Stimulated activated CD8-positive, alpha-beta memory T cell treated with anti-CD3 and anti-CD28 coated beads, Interleukin-2, amount 100 ng/mL, for 48 hours (primary cell): ENCODE measurements at regions not wholly inside any gene's neighbourhood (a gene's known extent, or its start where the extent isn't known, plus 50 kb on each side); places are given as distances from the start of the nearest gene placed in this dataset.
"Not testable (repeated sequence)": the region's sequence is repeated elsewhere in the genome, so short reads cannot be mapped to it uniquely, and the experiment has no call there.

Experiments used
- DNase-seq, 2 donors: peaks; one replicate each; pipeline ENCODE4 v3.0.0-alpha.2; 2020; ENCODE audit warnings: low read depth in 2 of 2

DNA sequence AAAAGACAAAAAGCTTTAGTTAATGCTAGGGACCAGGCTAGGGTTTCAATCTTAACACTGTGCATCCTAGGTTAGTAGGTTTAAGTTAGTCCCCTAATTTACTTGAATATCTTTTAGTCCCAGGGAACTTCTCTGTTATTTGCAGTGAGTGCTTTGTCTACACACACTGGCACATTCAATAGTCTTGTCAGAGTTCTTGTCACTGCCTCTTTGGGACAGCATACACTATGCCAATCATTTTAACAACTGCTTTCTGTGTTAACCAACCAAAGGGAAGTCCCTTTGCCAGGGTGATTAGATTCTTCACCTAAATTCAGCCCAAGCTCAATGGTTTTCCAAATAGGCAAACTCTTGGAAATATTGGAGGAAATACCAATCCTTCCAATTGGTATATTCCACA, 221.8 kb upstream of the IGFBP7 start:
- DNase-seq: no peak

DNA sequence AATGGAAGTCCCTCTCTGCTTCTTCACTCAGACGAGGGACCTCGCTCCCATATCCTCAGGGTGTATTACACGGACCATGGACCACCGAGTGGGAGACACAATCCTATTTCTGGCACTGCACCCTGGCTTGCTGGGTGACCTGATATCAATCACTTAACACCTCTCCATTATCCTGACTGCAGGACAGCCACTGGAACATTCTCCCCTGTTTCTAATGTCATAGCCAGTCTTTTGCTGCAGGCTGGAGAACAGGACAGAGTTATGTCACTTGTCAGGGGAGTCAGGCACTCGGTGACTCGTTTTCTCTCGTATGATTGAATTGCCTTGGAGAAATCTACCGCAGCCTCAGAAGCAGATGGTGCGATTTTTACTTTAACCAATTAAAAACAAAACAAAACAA, 219.1 kb upstream of the IGFBP7 start:
- DNase-seq: no peak

DNA sequence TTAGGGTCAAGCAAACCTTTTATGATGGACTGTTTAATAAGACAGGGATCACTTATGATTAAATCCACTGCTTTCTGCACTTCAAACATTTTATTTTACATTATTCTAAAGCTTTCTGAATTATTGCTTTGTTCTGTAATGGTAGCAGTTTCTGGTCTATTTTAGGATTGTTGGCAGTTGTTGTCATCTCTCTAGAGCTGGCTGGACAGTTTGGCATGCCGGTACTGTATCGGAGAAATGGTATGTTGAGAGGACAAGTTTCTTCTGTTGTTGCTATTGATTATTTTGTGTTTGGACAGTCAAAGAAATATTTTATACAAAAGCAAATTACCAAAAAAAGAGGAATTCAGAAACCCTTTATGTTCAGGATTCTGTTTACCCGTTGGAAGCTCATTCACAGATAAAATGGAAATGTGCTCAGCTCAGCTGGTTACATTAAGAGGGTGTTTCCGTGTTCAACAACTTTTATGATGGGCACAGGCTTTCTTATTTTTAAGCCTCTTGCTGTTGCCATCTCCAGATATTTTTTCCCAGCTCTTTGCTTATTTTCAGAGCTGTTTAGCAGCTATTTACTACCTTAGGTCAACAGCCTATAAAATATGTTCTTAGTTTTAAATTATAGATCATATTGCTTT, 214.6 kb upstream of the IGFBP7 start:
- DNase-seq: no peak

DNA sequence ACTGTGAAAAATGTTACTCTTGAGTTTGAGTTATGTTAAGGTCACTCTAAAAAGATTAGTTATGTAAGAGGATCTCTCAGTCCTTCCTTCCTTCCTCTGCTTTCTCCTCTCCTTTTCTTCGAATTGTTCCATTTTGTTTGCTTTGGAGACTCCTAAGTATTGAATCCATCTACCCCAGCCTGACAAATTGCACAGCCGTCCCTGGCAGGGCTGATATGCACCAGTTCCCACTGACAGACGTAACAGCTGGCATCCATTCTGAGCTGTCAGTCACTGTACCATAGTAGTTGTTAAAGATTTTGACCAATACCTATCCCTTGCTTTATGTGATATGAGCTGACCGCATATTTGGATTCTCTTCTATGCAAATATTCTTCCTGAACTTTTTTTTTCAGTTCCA, 210.7 kb upstream of the IGFBP7 start:
- no peak for DNase-seq

DNA sequence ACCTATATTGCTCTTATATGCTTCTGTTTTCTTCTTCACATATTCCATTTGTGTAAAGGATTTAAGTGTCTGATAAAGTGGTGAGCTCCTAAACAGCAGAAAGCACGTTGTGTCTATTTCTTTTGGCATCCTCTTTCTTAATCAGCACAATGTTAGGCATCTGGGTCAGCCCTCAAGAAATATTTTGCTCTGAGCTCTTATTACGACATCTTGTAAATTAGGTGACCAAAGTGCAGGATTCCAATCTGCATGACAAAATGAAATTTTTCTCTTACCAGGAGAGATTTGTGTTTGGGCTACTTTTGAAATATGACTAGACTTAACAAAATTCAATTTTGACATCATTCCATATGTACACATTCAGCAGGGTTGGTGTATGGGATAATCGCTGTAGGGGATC, 210.0 kb upstream of the IGFBP7 start:
- no peak for DNase-seq

DNA sequence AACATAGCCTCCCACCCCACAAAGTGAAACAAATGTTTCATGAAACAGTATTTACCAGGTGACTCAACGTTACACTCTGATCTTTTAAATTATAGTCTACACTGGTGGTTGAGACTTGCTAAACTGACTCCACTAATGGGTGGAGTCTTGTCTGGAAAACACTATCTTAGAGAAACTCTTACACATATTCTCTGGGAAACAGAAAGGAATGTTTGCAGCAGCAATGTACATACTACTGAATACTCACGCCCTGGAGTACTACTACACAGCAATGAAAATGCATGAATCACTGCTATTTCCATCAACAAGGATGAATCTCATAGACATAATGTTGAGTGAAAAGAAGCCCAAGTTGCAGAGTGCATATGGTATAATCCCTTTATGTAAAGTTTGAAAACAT, 208.5 kb upstream of the IGFBP7 start:
- no peak for DNase-seq

DNA sequence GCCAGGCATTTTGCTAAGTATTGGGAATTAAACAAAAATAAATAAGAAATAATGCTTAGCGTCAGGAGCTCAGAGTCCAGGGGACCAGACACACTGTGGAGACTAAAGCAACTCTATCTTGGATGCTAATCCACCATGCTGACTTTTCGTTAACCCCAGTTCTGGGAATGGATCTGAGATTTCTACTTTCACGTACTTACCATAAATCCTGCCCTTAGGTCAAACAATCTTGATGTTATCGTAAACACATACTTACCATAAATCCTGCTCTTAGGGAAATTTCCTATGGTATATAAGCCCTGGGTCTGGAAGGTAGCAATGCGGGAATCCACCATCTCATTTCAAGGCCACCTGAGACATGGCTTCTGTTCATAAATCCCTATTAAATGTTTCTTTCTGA, 204.5 kb upstream of the IGFBP7 start:
- no peak for DNase-seq

DNA sequence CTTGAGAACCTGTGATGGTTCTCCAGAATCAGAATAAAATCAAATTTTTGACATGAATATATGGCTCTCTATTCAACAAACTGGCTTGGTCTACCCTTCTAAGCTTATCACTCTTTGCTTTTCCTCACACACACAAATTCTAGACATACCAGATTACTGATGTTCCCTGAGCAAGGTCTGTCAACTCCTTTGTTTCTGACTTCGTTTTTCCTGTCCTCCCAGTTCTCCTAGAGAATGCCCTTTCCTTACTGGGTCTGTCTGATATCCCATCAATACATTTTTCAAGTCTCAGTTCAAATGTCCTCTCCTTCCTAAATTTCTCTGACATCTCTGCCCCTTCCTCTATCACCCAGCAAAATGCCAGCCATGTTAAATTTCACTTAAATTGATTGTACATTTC, 202.1 kb upstream of the IGFBP7 start:
- DNase-seq: no peak

DNA sequence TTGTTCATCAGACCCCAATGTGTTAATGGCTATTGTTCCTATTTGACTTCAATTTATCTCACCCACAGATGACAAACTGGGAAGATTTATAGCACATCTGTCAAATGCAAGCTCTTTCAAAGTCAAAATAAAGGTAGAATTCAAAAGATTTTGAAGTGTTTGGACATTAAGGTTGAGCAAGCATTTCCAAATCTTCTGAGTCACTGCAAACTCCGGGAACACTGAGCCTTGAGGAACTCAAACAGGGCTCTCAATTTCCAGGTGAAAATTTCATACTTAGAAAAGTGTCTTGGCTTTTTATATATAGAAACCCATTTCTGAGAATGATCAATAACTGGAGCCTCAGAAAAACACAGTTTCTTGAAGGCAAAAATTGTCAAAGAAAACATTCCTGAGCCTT, 199.5 kb upstream of the IGFBP7 start:
- DNase-seq: no peak

DNA sequence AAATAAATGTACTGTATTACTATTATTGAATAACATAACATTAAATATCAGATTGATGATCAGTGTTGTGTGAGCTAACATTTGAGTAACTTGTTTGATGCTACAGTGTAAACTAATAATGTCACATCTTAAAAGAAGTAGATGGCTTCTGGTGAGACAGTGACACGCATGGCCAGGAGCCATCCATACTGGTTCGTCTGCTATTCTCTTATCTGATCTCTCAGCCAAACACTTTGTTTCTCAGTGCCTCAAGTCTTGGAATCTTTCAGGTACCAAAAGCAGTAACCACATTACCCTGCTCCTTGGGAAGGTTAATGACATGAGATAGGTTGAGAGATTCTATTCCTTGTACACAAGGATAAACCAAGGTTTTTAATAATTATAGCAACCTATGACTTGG, 198.1 kb upstream of the IGFBP7 start:
- DNase-seq: no peak

DNA sequence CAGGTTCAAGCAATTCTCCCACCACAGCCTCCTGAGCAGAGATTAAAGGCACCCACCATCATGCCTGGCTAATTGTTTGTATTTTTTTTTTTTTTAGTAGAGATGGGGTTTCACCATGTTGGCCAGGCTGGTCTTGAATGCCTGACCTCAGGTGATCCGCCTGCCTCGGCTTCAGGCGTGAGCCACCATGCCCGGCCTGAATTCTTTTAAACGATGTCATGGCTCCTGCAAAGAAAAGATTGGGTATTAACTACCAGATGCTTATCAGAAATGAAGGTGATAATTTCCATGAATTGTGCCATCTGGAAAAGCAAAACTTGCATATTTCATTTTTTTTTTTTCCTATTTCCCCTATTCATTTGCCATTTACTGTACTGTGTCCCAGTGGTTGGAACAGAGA, 195.7 kb upstream of the IGFBP7 start:
- DNase-seq: no peak

DNA sequence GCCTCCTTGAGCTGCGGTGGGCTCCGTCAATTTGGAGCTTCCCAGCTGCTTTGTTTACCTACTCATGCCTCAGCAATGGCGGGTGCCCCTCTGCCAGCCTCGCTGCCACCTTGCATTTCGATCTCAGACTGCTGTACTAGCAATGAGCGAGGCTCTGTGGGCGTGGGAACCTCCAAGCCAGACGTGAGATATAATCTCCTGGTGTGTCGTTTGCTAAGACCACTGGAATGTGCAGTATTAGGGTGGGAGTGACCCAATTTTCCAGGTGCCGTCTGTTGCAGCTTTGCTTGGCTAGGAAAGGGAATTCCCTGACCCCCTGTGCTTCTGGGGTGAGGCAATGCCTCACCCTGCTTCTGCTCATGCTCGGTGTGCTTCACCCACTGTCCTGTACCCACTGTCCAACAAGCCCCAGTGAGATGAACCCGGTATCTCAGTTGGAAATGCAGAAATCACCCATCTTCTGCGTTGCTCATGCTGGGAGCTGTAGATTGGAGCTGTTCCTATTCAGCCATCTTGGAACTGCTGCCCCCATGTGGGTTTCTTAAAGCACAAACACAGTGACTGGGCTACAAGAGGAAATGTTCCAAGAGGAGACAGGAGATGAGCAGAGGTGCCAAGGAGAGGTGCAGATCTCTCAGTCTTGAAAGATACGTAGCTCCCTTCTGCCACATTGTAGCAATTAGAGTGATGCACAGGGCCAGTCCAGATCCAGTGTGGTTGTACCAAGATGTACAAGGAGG, 193.0 kb upstream of the IGFBP7 start:
- DNase-seq: no peak

DNA sequence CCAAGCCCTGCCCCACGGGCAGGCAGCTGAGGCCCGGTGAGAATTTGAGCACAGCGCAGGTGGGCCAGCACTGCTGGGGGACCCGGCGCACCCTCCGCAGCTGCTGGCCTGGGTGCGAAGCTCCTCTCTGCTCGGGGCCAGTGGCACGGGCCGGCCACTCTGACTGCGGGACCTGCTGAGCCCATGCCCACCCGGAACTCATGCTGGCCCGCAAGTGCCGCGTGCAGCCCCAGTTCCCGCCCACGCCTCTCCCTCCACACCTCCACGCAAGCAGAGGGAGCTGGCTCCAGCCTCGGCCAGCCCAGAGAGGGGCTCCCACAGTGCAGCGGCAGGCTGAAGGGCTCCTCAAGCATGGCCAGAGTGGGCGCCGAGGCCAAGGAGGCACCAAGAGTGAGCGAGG, 190.1 kb upstream of the IGFBP7 start:
- not testable (repeated sequence) for DNase-seq

DNA sequence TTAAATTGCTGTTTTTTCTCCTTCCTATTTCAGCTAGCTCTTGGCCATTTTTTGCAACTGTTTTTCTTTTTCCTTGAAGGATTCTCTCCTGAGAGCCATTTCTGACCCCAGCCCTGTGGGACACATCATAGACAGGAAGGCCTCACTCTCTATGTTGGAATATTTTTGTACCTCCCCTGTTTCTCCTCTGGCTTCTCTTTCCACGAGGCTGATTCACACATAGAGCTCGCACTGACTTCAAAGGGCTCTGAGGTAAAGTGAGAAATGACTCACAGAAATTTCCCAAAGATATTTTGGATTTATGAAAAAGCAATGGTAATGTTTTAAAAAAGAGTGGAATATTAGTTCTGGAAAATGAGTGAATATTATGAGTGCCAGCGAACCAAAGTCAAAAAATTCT, 181.7 kb upstream of the IGFBP7 start:
- no peak for DNase-seq

DNA sequence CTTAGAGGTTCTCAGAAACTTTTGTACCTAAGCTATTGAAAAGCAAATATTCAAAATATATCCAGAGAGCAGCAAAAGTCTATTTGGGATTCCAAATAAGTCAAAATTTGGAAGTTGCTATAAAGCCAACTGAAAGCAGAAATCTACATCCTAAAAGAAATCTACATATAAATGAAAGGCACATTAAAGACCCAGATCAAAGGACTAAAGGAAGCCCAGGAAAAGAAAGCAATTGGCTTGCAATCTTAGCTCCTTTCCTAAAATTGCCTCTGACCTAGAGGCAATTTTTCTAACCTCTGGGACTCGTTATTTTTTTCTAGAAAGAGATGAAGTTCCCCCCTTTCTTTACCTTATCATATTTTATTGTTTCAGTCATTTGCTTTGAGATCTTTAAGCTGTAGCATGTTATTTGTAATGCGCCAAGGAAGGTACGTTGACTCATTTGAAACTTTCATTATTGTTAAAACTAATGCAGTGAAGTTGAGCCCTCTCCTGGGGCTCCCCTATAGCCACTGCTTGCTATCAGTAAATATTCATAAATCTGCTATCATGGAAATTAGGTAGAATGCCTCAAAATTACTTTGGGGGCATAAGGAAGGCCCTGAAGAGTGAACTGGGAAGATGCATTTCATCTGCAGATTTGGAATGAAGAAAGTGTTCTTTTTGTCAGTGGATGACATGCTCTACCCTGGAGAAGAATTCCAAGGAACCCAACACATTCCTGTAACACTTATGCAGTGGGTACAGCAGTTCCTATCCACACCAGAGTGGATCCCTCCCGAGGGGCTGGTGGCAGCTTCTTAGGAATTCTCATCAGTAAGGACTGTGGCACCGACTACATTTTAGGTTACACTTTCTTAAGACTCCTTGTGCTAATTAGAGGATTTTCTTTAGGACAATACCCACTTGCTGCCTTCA, 177.8 kb upstream of the IGFBP7 start:
- DNase-seq: no peak

DNA sequence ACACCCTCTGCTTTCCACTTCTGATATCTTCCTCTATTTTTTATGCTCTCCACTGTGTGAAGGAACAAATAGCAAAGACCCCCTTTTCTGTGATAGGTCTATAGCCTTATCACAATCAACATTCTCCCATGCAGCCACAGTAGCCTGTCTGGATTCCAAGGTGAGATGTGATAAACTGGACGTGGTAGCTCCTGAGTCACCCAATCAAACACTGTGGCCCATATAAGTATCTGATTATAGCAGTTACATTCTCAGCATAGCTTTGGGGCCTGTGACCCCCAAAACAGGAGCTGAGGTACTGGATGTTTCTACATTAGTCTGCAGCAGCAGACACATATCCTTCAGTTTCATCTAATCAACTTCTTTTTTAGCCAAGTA, 172.7 kb upstream of the IGFBP7 start:
- no peak for DNase-seq

DNA sequence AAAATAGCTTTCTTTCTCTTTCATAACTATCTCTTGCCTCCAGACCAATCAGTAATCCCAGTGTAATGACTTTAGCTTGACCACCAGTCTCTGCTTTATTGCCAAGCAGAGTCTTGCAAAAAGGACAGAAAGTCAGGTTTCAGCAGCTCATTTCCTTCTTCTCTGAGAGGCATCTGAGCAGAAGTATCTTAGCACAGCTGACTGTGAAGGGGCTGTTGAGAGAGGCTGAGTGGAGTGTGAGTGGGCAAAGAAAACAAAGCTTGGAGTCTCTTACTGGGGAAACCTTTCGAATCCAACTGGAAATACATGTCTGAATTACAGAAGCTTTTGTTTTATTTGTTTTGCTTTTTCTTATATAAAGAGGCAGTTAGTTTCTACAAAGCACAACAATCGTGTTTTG, 170.3 kb upstream of the IGFBP7 start:
- no peak for DNase-seq

DNA sequence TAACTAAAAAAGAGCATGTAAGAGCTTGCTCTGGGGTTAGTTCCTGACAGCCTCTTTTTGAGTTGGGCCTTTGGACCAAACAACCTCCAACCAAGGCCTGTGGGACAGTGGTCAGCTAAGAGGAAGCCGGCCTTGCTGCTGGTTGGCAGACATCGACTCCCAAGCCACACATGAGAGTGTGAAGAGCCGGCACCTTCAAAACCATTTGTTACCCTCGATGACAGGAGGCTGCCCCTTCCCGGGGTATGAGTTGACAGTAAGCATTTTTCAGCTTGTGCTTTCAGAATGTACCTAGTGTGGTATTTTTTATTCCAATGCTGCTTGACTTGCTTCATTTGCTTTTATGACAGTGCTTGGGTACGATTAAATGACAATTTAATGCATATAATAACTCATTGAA, 168.6 kb upstream of the IGFBP7 start:
- no peak for DNase-seq

DNA sequence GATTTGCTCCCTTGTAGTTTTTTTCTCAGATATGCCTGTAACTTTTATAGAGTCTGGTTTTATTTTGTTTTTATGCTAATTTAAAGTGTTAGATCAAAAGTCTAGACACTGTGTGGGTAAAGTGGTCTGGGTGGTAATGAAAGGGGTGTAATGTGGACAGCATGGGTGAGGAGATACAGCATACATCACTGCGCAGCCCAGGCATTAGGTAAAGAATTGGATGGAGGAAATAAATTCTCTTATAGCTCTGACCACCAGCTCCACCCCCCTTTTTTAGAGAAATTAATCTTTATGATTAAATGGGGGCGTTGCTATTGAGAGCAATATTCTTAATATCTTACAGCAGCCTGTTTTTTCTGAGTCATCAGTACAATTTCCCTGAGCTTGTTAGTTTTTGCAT, 163.9 kb upstream of the IGFBP7 start:
- DNase-seq: no peak

DNA sequence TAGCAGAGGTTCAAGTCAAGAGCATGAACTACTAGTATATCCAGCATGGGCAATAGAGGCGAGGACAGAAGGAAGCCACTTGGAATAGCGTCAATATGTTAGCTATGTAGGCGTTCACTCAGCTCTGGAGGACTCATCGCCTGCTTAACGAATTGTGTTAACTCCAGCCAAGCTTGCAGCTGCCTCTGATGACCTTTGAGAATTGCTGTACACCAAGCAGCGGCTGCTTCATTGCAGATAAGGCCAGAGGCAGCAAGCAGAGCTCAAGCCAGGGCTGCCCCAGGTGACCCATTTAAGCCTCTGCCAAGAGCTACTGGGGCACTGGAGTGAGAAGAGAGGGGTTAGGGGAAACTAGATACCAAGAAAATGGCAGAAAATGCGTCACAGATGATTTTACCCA, 160.2 kb upstream of the IGFBP7 start:
- DNase-seq: no peak

DNA sequence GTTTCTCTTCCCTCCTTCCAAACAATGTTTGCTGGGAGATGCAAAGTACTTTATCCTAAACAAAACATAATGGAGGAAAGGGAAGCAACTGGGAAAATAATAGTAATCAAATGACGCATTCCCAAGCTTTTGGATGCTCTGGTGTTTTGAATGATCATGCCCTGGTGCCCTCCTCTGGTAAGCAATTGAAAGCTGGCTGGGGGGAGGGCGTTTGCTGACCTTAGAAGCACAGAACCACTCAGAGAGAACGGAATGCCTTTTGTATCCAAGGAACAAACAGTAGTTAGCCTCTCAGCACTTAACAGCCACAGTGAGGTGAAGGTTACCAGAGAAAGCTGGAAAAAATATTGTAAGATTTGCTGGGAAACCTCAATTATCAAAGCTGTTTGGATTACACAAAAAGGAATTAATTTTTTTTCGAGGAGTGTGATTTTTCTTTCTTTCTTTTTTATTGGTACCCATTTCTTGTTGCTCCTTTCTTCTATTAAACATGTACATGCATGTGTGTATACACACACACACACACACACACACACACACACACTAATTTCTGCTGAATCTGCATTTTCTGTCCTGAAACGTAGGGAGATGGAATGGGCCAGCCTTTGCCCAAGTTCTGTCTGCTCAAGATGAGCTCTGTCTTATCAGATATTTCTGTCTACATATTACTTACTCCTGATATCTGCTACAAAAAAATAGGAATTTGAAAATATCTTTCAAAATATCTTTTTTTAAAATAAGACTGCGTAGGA, 155.8 kb upstream of the IGFBP7 start:
- no peak for DNase-seq

DNA sequence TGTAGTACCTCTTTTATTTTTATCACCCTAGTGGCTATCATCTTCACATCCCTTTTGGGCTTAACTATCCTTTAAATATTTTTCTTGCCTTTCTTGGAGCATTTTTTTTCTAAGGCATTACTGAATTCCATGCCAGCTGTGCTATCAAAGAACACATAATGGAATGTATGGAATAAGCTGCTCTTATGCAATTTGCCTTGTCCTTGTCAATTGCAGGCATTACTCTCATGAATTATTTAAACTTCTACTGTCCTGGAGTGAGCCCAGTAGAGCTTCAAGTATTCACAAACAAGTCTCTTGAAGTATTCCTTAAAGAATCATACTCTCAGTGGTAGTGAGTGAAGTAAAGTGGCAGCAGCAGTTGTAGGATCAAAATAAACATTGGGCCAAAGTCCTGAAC, 144.6 kb upstream of the IGFBP7 start:
- no peak for DNase-seq
